Hematopoietic multipotent progenitor cell treated with erythropoietin and hydrocortisone succinate and interleukin-3 and kit ligand, for 8 days (in vitro differentiated cells): ENCODE measurements at regions not wholly inside any gene's neighbourhood (a gene's known extent, or its start where the extent isn't known, plus 50 kb on each side); places are given as distances from the start of the nearest gene placed in this dataset.
"Not testable (repeated sequence)": the region's sequence is repeated elsewhere in the genome, so short reads cannot be mapped to it uniquely, and the experiment has no call there.

Experiments used
- DNase-seq: peaks from one replicate; pipeline ENCODE4 v3.0.0-alpha.2; 2015

DNA sequence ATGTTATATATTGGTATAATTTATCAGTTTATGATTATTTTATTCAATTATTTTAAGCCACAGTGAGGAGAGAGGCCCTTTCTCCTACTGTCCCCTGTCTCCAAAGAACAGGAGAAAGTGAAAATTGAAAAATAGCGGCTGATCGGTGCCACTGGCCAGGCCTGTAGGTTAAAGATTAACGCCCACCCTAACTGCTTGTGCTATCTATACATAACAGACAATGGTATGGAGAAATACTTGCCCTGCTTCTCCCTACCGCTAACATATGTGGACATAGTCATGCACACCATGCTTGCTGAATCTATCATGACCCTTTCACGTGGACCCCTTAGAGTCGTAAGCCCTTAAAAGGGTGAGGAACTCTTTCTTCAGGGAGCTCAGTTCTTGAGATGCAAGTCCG is 67.5 kb downstream of the EIF1AY start:
- peak; percentile 66 for DNase-seq

DNA sequence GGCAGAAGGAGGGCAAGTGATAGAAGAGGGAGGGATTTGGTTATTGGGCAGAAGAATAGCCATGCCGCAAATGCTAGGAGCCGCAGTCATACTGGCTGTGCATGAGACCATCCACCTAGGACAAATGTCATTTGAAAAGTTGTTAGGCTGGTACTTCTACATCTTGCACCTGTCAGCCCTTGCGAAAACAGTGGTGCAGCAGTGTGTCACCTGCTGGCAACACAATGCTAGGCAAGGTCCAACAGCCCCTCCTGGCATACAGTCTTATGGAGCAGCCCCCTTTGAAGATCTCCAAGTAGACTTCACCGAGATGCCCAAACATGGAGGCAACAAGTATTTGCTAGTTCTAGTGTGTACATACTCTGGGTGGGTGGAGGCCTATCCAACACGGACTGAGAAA is 72.7 kb downstream of the EIF1AY start:
- DNase-seq = no peak

DNA sequence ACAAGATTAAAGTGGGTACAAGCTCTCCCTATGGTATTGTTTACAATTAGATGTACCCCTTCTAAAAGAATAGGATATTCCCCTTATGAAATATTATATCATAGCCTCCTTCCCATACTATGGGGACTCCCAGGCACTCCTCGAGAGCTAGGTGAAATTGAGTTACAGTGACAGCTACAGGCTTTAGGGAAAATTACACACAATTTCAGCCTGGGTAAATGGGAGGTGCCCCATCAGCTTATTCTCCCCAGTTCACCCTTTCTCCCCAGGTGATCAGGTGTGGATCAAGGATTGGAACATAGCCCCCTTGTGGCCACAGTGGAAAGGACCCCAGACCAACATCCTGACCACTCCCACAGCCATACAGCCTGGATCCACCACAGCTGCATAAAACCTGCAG is 73.3 kb downstream of the EIF1AY start:
- peak; percentile 63 for DNase-seq

DNA sequence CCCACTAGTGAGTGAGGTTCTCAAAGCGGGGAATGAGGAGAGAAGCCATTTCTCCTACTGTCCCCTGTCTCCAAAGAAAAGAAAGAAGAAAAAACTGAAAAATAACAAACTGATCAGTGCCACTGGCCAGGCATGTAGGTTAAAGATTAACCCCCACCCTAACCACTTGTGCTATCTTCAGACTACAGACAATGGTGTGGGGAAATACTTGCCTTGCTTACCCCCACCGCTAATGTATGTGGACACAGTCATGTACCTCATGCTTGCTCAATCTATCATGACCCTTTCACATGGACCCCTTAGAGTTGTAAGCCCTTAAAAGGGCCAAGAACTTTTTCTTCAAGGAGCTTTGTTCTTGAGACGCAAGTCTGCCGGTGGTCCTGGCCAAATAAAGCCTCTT is 75.9 kb downstream of the EIF1AY start:
- DNase-seq = peak; percentile 85

DNA sequence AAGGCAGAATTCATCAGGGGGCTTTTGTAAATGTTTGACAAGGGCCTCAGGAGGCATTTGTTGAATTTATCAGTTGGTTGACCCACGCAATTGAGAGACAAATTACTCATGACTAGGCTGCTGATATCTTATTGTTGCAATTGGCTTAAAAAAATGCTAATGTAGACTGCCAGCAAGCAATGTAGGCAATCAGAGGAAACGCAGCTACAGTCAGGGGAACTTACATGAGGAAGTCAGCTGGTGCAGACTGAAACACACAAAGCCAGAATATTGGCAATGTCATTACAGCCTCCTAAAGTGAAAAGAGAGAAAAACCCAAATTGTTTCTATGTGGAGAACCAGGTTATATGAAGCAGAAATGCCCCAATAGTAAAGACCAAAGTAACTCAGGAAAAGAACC is 83.9 kb downstream of the EIF1AY start:
- DNase-seq = peak; percentile 15

DNA sequence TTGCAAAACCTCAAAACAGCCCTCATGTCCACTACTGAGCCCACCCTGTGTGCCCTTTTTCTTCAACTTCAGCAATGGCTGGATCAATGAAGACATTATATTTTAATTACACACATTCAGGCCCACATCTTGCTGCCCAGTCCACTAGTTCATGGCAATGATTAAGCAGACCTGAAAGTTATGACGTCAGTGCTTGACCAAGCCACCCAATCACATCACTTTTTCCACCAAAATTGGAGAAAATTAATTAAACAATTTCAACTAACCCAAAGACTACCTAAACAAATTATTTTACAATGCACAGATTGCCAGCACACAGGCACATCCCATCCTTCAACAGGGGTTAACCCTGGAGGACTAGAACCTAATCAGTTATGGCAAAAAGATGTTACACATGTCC is 86.6 kb downstream of the EIF1AY start:
- DNase-seq = no peak

DNA sequence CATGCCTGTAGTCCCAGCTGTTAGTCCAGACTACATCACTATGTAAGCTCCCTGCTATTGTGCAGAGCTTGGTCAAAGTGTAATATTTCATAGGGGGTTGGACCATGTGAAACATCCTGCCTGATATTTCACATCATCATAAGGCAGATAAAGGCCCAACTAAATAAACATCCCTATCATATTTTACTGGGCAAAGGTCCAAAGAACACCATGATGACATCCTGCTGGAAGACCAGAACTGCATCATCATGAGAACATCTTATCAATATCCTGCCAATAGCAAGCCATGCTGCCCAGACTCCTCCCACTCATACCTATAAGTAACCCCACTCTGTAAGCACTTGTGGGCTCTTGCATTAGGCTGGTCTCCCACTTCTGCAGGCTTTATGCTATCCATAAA is 88.6 kb downstream of the EIF1AY start:
- DNase-seq = peak; percentile 48

DNA sequence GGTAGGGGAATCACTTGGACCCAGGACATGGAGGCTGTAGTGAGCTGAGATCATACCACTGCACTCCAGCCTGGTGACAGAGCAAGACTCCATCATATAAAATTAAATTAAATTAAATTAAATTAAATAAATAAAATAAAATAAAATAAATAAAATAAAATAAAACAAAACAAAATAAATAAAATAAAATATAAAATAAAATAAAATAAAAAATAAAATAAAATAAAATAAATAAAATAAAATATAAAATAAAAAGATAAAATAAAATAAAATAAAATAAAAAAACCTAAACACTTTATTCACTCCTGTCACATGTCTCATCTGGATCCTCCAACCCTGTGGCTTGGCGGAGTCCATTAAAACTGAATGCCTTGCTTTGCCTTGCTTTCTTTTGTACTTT is 89.8 kb downstream of the EIF1AY start:
- not testable (repeated sequence) for DNase-seq

DNA sequence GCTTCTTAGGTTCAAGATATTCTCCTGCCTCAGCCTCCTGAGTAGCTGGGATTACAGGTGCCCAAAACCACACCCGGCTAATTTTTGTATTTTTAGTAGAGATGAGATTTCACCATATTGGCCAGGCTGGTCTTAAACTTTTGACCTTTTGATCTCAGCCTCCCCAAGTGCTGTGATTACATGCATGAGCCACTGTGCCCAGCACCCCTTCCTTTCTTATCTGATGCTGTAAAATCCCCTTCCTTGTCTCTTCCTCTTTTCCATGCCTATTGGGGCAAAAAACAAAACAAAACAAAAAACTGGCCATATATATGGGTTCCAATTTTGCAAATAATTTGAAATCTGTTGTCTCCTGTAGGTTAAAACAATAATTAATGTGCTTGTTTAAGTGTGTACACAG is 74.0 kb upstream of the RPS4Y2 start:
- no peak for DNase-seq

DNA sequence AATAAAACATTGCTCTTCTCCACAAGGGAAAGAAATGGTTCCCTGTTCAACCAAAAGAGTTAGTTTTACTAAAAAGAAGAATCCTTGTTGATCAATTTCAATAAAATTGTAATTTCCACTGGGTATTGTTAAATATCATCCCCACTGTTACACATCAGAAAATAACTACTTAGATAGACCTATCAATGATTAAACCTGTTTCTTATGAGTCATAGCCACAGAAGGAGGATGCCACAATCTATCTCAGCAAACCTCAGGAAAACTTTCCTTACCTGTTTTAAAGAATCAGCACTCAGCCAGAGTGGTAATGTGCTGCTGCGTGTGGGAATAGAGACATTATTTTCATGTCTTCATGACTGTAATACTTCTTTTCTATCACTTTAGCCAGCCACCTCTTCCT is 72.5 kb upstream of the RPS4Y2 start:
- no peak for DNase-seq

DNA sequence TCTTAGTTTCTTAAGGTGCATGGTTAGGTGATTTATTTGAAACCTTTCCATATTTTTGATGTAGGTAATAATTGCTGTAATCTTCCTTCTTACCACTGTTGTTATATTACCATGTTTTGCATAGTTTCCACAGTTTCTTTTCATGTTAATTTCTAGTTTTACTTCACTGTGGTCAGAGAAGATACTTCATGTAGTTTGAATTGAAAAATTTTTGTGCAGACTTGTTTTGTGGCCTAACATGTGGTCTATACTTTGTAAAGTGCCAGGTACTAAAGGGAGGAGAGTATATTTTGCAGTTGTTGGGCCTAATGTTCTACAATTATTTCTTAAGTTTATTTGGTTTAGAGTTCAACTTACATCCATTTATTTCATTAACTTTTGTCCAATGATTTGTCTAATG is 69.2 kb upstream of the RPS4Y2 start:
- DNase-seq = no peak
